ENCODE measurements at regions not wholly inside any gene's neighbourhood (a gene's known extent, or its start where the extent isn't known, plus 50 kb on each side); places are given as distances from the start of the nearest gene placed in this dataset.

- ATAC-seq (ENCODE audit: low read depth) (no peak), DNase-seq (ENCODE audit: low spot score) (no peak)
- Histone ChIP-seq H3K4me3 (ENCODE audit: severe bottlenecking) (no peak overlapping the region), H3K4me1 (ENCODE audit: insufficient read depth, poor library complexity, severe bottlenecking) (no peaks in the 10 kb centered on the region), H3K36me3 (ENCODE audit: low read depth) (no peaks in the 10 kb centered on the region), H3K9me3 (ENCODE audit: severe bottlenecking) (no peaks in the 10 kb centered on the region), H3K27me3 (ENCODE audit: insufficient read depth, poor library complexity, severe bottlenecking) (no peaks in the 10 kb centered on the region), H3K27ac (ENCODE audit: poor library complexity, severe bottlenecking) (no peak overlapping the region)
- TF ChIP-seq, protein P1, sequence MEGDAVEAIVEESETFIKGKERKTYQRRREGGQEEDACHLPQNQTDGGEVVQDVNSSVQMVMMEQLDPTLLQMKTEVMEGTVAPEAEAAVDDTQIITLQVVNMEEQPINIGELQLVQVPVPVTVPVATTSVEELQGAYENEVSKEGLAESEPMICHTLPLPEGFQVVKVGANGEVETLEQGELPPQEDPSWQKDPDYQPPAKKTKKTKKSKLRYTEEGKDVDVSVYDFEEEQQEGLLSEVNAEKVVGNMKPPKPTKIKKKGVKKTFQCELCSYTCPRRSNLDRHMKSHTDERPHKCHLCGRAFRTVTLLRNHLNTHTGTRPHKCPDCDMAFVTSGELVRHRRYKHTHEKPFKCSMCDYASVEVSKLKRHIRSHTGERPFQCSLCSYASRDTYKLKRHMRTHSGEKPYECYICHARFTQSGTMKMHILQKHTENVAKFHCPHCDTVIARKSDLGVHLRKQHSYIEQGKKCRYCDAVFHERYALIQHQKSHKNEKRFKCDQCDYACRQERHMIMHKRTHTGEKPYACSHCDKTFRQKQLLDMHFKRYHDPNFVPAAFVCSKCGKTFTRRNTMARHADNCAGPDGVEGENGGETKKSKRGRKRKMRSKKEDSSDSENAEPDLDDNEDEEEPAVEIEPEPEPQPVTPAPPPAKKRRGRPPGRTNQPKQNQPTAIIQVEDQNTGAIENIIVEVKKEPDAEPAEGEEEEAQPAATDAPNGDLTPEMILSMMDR (IDR thresholded peaks at IDR 0.05; ENCODE audit: poor library complexity, severe bottlenecking), result no peak
Measured at GRCh38 chr3:78462021-78462420, 1305.8 kb downstream of the ROBO1 start.

DNA sequence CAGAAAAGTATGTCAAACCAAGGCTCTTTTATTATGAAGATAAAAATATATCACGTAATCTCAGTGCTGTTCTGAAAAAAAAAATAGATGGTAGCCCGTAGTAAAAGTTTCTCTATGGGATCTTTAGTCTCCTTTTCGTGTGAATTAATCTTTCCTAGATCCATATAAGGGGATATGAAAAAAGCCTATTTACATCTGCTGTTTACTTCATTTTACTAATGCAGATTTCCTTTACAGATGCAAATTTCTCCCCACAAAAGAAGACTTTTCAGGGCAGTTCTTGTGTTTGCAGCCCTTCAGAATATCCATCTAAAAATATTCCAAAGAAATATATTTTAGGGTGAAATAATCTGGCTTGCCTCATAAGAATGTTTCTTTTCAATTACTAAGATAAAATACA lies 1291.7 kb downstream of the ROBO1 start:
- Histone ChIP-seq H3K4me1 (ENCODE audit: insufficient read depth, poor library complexity, severe bottlenecking) (no peaks in the 10 kb centered on the region), H3K9me3 (ENCODE audit: severe bottlenecking) (peaks cover 1% of the 10 kb centered on the region), H3K27ac (ENCODE audit: poor library complexity, severe bottlenecking) (no peak overlapping the region), H3K27me3 (ENCODE audit: insufficient read depth, poor library complexity, severe bottlenecking) (no peaks in the 10 kb centered on the region), H3K36me3 (ENCODE audit: low read depth) (no peaks in the 10 kb centered on the region), H3K4me3 (ENCODE audit: severe bottlenecking) (no peak overlapping the region)
- TF ChIP-seq, protein P1 (IDR thresholded peaks at IDR 0.05; ENCODE audit: poor library complexity, severe bottlenecking), result no peak
- DNase-seq (ENCODE audit: low spot score), result no peak
- ATAC-seq (ENCODE audit: low read depth), result no peak

DNA sequence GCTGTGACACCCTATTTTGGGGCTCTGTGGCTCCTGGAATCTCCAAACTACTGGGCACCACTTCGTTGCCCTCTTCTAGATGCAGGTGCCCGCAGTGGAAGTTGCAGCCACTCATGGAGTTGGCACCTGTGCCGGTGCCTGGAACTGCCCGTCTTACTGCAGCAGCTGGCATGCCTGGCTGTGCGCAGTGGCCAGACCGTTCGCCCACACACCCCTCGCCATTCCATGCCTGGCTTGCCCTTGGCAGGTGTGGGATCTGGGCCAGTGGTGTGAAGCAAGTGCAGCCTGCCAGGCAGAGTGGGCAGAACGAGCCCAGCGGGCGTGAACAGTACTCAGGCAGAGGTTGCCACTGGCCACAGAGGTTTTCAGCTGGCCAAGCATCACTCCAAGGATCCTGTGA lies 1286.7 kb downstream of the ROBO1 start:
- no peak overlapping the region for H3K4me3 ChIP-seq (ENCODE audit: severe bottlenecking)
- no peaks in the 10 kb centered on the region for H3K27me3 ChIP-seq (ENCODE audit: insufficient read depth, poor library complexity, severe bottlenecking)
- H3K27ac ChIP-seq (ENCODE audit: poor library complexity, severe bottlenecking), result no peak overlapping the region
- no peaks in the 10 kb centered on the region for H3K36me3 ChIP-seq (ENCODE audit: low read depth)
- H3K9me3 ChIP-seq (ENCODE audit: severe bottlenecking), result no peaks in the 10 kb centered on the region
- DNase-seq (ENCODE audit: low spot score) (no peak), ATAC-seq (ENCODE audit: low read depth) (no peak)
- TF ChIP-seq, protein P1 (IDR thresholded peaks at IDR 0.05; ENCODE audit: poor library complexity, severe bottlenecking), result no peak
- no peaks in the 10 kb centered on the region for H3K4me1 ChIP-seq (ENCODE audit: insufficient read depth, poor library complexity, severe bottlenecking)

GRCh38 chr3:78483090-78483489 lies 1284.7 kb downstream of the ROBO1 start:
- DNase-seq (ENCODE audit: low spot score), result no peak
- TF ChIP-seq, protein P1 (IDR thresholded peaks at IDR 0.05; ENCODE audit: poor library complexity, severe bottlenecking), result no peak

GRCh38 chr3:78494851-78495250 lies 1272.9 kb downstream of the ROBO1 start:
- TF ChIP-seq, protein P1 (IDR thresholded peaks at IDR 0.05; ENCODE audit: poor library complexity, severe bottlenecking), result no peak
- ATAC-seq (ENCODE audit: low read depth) (no peak), DNase-seq (ENCODE audit: low spot score) (no peak)
- H3K27ac ChIP-seq (ENCODE audit: poor library complexity, severe bottlenecking), result no peak overlapping the region
- no peak overlapping the region for H3K4me3 ChIP-seq (ENCODE audit: severe bottlenecking)
- no peaks in the 10 kb centered on the region for H3K27me3 ChIP-seq (ENCODE audit: insufficient read depth, poor library complexity, severe bottlenecking)
- H3K4me1 ChIP-seq (ENCODE audit: insufficient read depth, poor library complexity, severe bottlenecking), result no peaks in the 10 kb centered on the region
- no peaks in the 10 kb centered on the region for H3K36me3 ChIP-seq (ENCODE audit: low read depth)
- H3K9me3 ChIP-seq (ENCODE audit: severe bottlenecking), result no peaks in the 10 kb centered on the region

More at GRCh38 chr3:78483090-78483489, 1284.7 kb downstream of the ROBO1 start:
- no peak overlapping the region for H3K4me3 ChIP-seq (ENCODE audit: severe bottlenecking)
- no peaks in the 10 kb centered on the region for H3K9me3 ChIP-seq (ENCODE audit: severe bottlenecking)
- no peak for ATAC-seq (ENCODE audit: low read depth)
- no peak overlapping the region for H3K27ac ChIP-seq (ENCODE audit: poor library complexity, severe bottlenecking)
- H3K36me3 ChIP-seq (ENCODE audit: low read depth), result no peaks in the 10 kb centered on the region
- no peaks in the 10 kb centered on the region for H3K27me3 ChIP-seq (ENCODE audit: insufficient read depth, poor library complexity, severe bottlenecking)
- H3K4me1 ChIP-seq (ENCODE audit: insufficient read depth, poor library complexity, severe bottlenecking), result no peaks in the 10 kb centered on the region
